A549 (cell line): ENCODE measurements at regions not wholly inside any gene's neighbourhood (a gene's known extent, or its start where the extent isn't known, plus 50 kb on each side); places are given as distances from the start of the nearest gene placed in this dataset.

Source experiments
- EP300 ChIP-seq, 2 experiments: fragments of >200 bp; sonication (Bioruptor Twin); formaldehyde crosslinking; IDR thresholded peaks; 2 replicates in 1 of 2; 3 replicates in 1 of 2; pipeline ENCODE4 v1.6.1; 2016 to 2017
- TF ChIP-seq, protein P1 (sequence below): fragments of >200 bp; sonication (Bioruptor Twin); formaldehyde crosslinking; IDR thresholded peaks from 3 replicates; pipeline ENCODE4 v1.5.1; 2016
- TF ChIP-seq, protein P2 (sequence below): IDR thresholded peaks from 2 replicates; pipeline ENCODE4 v1.6.1; 2012

DNA sequence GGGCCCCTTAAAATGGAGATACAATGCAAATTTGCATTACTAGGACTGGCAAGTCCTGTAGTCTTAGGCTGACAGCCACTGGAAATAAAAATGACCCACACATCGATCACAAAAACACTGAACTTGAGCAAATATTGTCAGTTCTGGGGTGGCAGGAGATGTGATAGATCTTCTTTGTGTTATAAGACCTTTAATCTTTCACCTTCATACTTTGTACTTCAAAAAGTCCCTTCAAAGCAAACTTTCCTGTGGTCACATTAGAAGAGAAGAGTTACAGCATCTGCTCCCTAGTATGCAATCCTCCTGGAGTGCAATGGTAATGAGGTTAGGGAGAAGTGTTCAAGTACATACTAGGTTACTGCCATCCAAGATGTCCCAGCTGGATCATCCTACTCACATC lies 149.4 kb upstream of the KCNMB2 start:
- no peak for TF ChIP-seq EP300 (IDR thresholded peaks at IDR 0.05)
- TF ChIP-seq, protein P1, sequence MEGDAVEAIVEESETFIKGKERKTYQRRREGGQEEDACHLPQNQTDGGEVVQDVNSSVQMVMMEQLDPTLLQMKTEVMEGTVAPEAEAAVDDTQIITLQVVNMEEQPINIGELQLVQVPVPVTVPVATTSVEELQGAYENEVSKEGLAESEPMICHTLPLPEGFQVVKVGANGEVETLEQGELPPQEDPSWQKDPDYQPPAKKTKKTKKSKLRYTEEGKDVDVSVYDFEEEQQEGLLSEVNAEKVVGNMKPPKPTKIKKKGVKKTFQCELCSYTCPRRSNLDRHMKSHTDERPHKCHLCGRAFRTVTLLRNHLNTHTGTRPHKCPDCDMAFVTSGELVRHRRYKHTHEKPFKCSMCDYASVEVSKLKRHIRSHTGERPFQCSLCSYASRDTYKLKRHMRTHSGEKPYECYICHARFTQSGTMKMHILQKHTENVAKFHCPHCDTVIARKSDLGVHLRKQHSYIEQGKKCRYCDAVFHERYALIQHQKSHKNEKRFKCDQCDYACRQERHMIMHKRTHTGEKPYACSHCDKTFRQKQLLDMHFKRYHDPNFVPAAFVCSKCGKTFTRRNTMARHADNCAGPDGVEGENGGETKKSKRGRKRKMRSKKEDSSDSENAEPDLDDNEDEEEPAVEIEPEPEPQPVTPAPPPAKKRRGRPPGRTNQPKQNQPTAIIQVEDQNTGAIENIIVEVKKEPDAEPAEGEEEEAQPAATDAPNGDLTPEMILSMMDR = no peak
- TF ChIP-seq, protein P2, sequence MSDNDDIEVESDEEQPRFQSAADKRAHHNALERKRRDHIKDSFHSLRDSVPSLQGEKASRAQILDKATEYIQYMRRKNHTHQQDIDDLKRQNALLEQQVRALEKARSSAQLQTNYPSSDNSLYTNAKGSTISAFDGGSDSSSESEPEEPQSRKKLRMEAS = no peak
